ENCODE measurements at regions not wholly inside any gene's neighbourhood (a gene's known extent, or its start where the extent isn't known, plus 50 kb on each side); places are given as distances from the start of the nearest gene placed in this dataset.

DNA sequence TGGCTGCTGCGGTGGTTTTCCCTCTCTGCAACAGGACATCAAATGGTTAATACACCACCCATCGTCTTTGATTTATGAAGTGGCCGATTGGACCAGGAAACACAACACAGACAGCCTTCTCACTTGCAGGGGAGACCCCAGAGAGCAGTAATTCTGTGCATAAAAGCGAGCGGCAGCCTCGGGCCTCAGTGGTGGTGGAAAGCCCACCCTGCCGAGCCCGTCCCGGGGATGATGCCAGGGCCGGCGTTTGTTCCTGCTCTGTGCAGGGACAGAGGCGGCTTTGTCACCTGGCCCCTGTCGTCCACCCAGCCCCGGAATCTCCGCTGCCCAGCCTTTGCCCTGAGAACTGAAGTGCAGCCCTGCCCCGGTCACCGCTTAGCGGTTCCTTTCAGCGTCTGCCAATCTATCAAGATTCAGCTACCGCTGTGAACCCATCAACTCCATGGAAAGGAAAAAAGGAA lies 184.4 kb downstream of the TSHZ3 start:
- intact Hi-C loops (cut with micrococcal nuclease): no loop called here

DNA sequence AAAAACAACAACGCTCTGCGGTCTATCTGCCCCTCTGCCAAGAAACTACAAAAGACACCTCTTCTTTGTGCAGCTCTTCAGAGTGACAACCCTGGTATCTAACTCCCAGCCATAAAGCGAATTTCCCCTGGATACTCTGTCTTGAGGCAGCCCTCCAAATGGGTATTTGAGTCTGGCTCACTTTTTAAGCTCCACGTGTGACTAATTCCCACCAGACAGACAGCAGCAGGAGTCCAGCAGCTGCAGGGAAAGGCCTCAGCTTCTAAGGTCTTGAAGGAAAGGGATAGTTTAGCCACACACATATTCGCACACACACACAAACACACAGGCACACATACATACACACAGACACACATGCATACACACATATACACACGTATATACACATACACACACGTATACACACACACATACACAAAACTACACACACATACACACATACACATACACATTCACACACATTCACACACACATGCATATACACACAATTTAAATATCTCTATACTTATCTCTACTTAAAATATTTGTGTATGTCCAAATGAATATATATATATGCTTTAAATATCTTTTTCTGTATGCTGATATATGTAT lies 188.8 kb downstream of the TSHZ3 start:
- intact Hi-C loops (cut with micrococcal nuclease): no loop called here

DNA sequence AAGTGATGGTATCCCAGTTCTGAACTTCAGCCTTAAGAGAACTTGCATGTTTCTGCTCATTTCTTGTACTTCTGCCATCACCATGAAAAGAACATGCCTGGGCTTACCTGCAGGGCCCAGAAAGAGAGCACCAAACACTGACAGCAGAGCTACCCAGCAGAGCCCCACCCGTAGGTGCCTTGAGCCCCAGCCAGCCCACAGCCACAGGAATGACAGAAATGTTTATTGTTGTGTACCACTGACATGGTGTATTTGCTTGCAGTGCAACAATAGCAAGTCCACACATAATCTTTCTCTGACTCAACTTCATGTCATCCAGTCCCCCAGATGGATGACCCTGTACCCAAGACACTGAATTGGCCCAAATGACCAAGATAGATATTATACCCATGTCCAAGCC lies 195.2 kb downstream of the TSHZ3 start:
- intact Hi-C loops (cut with micrococcal nuclease): no loop called here

DNA sequence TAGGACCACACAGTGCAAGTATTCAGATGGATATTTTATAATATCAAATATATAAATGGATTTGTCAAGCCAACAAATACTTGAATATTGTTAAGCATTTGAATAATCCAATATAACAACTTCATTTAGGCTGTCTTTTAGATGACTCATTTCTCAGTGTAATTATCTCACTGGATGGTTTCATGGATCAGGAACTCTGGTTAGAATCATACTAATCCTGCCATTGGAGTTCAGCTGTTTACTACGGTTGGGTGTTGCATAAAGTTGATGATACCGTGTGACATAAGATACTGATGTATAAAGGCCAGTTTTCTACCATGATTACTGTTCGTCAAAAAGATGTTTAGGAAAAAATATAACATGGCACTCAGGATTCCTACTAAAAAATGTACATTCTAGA lies 196.3 kb downstream of the TSHZ3 start:
- intact Hi-C loops (cut with micrococcal nuclease): no loop called here

DNA sequence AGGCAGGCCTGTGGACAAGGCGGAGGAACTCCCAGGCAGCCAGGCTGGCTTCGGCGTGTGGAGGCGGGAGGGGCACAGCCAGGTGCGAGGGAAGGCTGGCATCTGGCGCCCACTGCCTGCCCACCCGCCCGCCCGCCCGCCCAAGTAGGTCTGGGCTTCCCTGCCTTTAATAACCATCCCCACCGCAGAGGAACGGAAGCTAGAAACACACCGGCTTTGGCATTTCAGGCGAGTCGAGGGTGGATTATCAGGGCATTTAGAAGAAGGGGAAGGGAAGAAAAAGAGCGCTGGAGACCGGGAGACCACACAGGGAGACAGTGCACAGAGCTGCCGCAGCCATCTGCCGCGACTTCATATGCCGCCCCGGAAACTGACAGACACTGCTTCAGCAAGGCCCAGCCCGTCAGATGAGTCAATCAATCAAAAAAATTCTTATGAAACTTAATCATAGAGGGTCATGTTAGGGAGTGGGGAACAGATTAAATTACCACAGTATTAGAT lies 199.7 kb downstream of the TSHZ3 start:
- intact Hi-C loops (cut with micrococcal nuclease): no loop called here

DNA sequence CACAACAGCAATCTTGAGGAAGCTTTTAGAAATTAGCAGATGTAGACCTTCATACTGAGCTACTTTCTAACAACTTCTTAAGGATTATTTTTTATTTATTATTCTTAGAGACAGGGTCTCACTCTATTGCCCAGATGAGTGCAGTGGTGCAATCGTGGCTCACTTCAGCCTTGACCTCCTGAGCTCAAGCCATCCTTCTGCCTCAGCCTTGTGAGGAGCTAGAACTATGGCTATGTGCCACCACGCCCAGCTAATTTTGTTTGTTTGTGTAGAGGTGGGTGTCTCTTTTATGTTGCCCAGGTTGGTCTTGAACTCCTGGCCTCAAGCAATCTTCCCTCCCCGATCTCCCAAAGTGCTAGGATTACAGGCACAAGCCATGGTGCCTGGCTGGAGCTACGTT lies 200.6 kb downstream of the TSHZ3 start:
- intact Hi-C loops (cut with micrococcal nuclease): no loop called here

DNA sequence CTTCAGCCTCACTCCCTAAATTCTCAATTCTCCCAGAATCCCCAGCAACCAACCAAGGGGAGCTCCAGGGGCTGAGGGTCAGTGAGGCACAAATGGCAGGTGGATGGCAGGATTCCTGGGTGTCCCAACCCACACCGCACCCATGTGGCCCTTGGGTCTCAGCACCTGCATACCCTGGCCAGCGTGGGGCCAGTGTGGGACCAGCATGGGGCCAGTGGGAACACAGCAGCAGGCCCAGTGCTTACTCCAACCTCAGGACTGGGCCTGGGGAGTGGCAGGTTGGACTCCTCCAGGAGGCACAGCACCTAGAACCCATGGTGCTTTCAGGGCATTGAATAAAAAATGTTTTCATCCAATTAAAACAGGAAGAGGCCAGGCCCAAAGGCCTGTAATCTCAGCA lies 202.0 kb downstream of the TSHZ3 start:
- intact Hi-C loops (cut with micrococcal nuclease): no loop called here

DNA sequence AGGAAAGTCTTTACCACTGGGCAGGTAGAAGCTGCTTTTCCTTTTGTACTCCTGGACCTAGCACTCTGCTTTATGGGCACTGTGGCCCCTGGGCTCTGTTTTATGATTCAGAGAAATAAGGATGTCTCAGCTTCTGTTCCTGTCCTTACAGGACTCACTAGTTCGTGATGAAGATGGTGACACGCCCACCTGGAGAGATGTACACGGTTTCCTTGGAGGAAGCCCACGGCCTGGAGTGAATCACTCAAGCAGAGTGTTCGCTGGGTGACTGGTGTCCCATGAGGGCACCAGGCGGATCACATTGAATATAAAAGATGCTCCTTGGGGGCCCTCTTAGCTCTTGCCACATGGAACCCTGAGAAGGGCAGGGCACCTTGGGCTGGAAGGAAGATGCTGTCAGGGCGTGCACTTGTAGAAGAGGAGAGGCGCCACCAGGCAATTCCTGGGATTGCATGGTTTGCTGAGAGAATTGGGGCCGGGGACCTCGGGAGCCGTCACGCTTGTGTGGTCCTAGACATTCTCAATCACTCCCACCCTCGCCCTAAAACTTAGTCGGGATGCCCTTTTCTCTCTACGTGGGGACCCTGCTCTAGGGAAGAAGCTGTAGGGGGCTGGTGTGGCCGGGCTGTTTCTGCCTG lies 202.6 kb downstream of the TSHZ3 start:
- intact Hi-C loops (cut with micrococcal nuclease): no loop called here

DNA sequence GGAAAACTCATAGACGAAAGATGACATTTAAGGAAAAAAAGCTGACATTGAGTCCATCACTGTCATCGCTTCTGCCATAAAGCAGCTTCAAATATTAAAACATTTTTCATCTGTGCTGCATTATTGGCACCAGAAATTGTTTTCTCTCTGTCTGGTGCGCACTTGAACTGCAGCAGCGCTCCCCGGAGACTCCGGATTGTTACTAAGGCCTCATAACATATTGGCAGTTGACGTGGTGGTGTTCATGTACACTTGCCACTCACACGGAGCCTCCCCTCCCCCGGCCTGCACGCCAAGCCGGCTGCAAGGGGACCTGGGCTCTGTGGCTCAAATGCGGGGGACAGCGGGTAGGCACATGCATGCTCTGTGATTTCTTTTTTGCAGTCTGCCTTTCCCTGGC lies 203.2 kb downstream of the TSHZ3 start:
- intact Hi-C loops (cut with micrococcal nuclease): no loop called here

DNA sequence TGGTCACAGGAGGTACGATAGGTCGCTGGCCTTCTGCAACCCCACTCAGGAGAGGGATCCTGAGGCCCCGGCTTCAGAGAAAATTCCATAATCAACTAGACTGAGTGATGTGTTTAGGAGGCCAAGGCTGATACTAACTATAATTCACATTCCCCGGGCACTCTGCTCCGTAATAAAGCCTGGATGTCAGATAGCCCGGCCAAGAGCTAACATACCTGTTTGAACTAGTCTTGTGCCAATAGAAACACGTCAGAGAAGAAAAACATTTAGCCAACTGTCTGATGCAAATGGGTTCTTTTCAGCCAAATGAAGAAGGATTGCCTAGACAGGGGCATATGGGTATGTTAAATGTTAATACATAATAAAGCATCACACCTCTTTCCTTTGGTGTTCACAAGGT lies 204.2 kb downstream of the TSHZ3 start:
- intact Hi-C loops (cut with micrococcal nuclease): no loop called here

DNA sequence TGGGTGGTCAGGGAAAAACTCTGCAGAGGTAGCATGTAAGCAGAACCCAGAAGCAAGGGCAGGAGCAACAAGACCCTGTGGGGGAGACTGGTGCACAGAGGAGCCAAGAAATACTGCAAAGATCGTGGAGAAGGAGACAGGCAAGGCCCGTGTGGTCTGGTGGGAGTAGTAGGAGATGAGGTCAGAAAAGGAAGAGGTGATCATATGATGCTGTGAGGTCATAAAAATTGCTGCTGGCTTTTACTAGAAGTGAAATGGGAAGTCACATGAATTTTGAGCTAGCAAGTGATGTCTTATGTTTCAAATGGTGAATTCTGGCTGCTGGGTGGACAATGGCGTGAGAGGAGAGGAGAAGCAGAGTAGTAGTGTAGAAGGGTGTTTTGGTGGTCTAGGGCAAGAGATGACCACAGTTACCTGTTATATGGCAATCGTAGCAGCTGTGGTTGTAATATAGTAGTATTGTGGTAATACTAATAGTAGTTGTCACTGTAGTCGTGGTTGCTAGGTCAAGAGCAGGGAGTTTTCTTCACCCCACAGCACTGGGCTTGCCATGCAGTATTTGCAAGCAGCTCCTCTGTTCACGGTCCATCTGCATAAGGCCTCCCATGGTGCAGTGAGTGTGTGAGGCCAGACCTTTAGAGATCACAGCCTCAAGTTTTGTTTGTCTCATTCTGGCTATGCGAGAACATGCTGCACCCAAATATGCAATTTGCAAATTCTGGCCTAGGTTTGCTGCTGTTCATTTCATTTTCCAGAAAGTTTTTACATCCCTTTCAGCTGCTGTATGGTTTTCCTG lies 205.0 kb downstream of the TSHZ3 start:
- intact Hi-C loops (cut with micrococcal nuclease): no loop called here

DNA sequence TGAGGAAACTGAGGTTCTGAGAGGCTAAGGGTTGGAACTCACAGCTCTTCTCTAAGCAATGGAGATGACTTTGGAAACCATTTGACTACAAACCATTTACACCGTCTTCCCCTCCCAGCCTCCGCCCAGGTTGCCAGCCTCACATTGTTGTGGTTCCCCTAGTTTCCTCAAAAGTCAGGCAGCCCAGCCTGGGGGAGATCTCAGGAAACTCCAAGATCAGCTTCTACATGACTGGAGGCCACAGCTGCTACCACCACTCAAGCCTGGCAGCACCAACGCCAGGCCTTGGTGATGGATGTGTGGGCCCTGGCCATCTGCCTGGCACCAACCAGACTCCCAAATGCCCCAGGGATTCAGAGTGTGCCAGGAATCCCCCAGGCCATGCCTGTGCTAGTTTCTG lies 207.9 kb downstream of the TSHZ3 start:
- intact Hi-C loops (cut with micrococcal nuclease): no loop called here

DNA sequence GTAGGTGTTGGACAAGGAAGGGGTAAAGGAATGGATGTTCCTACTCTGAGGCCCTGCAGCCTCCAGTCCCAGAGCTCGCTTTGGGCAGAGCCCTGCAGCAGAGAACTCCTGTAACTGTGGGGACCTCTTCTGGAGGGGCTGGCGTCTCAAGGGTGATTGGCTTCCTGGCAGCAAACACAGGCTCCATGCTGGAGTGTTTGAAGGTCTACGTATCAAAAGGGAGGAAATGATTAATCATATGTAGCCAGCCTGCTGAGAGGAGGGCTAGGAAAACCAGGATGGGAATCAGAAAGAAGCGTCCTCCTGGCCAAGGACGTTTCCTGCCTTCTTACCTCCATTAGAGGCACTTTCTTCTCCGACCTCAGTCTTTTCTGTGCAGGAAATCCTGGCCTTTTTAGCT lies 208.5 kb downstream of the TSHZ3 start:
- intact Hi-C loops (cut with micrococcal nuclease): no loop called here

DNA sequence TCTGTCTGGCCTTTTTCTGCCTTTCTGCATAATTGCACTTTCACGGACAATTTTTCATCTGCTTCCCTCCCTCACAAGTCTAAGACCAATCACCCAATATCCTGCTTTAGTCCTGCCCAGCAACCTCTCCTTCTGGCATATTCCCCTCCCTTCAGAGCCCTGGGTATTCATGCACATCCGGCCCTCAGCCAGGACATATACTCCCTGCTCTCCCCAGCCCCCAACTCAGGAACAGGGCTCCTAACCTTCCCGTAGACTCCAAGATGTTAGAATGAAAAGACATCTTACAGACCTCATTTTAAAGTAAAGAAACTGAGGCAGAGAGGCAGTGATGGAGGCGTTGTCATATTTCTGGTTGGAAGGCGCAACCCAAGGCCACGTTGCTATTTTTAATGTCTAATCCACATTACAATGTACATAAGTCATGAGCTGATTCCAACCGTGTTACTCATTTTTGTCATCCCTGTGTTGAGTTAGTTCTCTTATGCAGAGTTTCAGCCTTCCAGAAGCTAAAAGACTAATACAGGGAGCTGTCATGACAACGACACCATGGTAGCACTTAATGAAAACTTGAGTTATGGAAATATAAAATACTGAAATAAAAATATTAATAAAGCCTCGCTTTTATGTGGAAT lies 209.2 kb downstream of the TSHZ3 start:
- intact Hi-C loops (cut with micrococcal nuclease): no loop called here

DNA sequence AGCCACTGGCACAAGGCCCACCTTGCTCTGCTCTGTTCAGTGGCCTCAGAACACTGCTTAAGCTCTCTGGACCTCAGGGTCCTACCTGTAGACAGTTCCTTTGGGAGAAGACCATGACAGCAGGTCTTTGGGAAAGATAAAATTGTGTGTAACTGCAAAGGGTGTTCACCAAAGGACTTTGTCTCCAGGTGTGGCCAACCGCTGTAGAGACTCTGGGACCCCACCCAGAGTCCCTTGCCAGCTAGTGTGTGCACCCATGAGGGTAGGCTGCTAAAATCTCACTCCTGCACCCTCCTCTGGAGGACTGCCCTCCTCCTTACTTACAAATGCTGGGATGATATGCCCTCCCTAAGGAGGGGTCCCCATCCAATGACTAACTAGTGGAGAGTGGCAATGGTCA lies 211.2 kb downstream of the TSHZ3 start:
- intact Hi-C loops (cut with micrococcal nuclease): no loop called here

DNA sequence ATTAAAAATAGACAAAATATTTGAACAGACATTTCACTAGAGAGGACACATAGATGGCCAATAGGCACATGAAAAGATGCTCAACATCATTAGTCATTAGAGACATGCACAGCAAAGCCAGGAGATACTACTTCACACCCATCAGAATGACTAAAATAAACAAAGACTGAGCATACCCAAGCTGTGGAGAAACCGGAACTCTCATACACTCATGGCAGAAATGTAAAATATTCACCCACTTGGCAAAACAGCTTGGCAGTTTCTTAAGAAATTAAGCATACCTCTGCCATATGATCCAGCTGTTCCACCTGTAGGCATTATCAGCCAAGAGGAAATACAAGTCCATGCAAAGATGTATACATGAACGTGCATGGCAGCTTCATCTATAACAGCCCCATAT lies 213.4 kb downstream of the TSHZ3 start:
- intact Hi-C loops (cut with micrococcal nuclease): no loop called here

DNA sequence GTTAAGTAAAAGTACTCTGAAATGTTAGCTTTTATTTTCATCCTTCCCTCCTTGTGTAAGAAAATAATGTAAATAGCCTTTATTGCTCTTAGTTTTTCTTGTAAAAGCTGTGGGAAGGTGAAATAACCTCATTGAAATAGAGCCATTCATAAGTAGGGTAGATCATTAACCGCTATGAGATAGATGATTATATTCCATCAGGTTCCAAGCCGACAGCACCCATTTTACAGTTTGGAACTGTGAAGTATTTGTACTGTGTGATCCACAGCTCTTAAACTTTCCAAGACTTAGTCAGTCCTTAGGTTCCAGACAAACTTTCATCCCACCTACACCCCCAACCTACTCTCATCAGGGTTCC lies 216.5 kb downstream of the TSHZ3 start:
- intact Hi-C loops (cut with micrococcal nuclease): no loop called here

DNA sequence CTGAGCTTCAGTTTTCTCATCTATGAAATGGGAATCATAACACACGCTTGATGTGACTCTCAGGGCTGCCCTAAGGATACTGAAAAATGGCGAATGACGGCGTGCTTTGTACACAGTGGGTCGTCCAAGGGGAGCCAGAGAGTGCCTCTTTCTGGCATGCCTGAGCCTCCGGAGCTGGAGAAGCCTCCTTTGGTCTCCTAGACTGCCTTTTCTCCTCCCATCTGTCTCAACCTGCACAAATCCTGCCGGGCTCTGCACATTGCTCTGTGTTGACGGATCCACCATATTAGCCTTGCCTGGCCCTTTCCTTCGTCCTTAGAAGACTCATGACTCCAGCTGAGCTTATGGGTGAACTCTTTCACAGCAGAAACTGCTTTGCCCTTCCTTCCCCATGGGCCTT lies 220.9 kb downstream of the TSHZ3 start:
- intact Hi-C loops (cut with micrococcal nuclease): no loop called here

DNA sequence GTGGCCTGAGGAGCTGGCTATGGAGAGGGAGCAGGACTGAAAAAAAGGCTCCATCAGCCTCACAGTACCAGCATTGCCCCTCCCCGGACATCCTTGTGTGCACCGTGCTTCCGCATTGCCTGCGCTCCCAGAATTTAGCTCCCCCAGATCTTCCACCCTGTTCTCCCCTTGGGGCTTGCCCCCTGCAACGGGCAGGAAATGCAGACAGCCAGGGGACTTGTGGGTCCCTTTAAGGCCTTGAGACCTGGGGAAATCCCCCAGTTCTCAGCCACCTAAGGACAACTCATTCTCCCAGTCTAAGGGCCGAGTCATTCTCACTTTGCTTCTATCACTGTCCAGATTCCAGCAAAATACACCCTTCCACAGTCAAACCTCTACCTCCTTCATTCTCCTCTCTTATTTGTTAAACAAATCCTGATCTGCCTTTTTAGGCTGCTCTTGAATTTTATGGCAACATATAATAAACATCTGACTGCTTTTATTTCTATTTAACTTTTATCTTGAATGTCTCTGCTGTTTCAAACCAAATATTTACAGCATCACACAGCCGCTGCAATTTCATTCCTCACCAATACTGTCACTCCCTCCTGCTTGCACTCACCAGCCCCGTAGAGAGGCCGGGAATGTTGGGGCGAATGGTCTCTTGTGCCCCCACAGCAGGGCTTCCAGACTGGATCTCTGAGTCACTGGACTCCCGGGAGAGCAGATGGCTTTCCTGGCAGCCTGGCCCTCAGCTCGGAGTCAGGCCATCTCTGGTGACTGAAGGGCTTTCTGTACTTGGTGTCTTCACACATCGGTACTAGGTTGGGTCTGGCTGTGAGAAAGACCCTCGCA lies 221.9 kb downstream of the TSHZ3 start:
- intact Hi-C loops (cut with micrococcal nuclease): no loop called here

DNA sequence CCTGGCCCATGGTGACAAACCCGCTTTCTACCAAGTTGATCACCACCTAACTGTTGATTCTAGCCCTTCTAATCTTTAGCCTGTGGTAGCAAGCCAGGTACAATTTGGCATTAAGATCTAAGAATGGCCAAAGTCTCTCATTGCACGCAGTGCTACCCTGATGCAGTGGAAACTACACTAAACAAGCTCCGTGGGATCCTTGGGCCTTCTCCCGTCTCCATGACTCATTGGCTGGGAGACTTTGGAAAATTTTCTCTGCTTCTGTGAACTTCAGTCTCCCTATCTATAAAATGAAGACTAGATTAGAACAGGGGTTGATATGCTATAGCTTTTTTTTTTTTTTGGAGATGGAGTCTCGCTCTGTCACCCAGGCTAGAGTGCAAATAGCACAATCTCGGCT lies 223.0 kb downstream of the TSHZ3 start:
- intact Hi-C loops (cut with micrococcal nuclease): no loop called here

DNA sequence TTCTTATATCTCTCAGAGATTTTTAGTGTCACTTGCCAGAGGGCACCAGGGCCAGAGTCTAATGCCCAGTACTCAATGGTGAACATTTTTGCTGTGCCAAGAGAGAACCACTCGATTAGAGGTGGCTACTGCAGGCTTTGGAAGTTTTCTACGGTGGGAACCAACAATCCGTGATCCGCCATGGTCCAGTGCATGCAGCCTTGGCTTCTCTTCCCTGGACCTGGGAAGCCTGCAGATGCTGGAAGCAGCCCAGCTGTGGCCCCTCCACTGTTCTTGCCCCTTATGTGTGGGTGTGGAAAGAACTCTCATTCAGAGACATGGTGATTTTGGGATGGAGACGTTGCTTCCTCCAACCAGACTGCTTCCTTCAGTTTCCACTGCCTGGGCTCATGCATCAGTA lies 224.2 kb downstream of the TSHZ3 start:
- intact Hi-C loops (cut with micrococcal nuclease): no loop called here

Data from T-helper 1 cell treated with Interleukin-12 subunit alpha and Interleukin-12 subunit beta and Interleukin-4 antibody, amounts not matched to agents 30 ng/mL and 1 ng/mL, for 36 hours (primary cell).